ENCODE measurements at regions not wholly inside any gene's neighbourhood (a gene's known extent, or its start where the extent isn't known, plus 50 kb on each side); places are given as distances from the start of the nearest gene placed in this dataset.
"Not testable (repeated sequence)": the region's sequence is repeated elsewhere in the genome, so short reads cannot be mapped to it uniquely, and the experiment has no call there.

- Histone ChIP-seq H3K4me3 (no peak overlapping the region), H3K9me3 (no peaks in the 10 kb centered on the region), H3K36me3 (ENCODE audit: low read depth) (no peaks in the 10 kb centered on the region), H3K4me1 (ENCODE audit: low read depth) (no peaks in the 10 kb centered on the region)
- intact Hi-C loops (cut with DNase I, micrococcal nuclease), result no loop called here
- DNase-seq (peak in 2 of 3 donors; percentile 6 to 48), ATAC-seq (peak; percentile 85)
- TF ChIP-seq, protein P1, sequence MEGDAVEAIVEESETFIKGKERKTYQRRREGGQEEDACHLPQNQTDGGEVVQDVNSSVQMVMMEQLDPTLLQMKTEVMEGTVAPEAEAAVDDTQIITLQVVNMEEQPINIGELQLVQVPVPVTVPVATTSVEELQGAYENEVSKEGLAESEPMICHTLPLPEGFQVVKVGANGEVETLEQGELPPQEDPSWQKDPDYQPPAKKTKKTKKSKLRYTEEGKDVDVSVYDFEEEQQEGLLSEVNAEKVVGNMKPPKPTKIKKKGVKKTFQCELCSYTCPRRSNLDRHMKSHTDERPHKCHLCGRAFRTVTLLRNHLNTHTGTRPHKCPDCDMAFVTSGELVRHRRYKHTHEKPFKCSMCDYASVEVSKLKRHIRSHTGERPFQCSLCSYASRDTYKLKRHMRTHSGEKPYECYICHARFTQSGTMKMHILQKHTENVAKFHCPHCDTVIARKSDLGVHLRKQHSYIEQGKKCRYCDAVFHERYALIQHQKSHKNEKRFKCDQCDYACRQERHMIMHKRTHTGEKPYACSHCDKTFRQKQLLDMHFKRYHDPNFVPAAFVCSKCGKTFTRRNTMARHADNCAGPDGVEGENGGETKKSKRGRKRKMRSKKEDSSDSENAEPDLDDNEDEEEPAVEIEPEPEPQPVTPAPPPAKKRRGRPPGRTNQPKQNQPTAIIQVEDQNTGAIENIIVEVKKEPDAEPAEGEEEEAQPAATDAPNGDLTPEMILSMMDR (IDR thresholded peaks at IDR 0.05), result no peak
Measured at GRCh38 chr16:55021595-55022475, 91.2 kb downstream of the IRX5 start.

DNA sequence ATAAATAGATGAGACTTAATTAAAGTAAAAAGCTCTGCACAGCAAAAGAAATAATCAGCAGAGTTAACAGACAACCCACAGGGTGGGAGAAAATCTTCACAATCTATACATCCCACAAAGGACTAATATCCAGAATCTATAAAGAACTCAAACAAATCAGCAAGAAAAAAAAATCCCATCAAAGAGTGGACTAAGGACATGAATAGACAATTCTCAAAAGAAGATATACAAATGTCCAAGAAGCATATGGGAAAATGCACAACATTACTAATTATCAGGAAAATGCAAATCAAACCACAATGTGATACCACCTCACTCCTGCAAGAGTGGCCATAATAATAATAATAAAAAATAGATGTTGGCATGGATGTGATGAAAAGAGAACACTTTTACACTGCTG lies 96.6 kb downstream of the IRX5 start:
- intact Hi-C loops (cut with DNase I, micrococcal nuclease); H3K9me3 ChIP-seq; H3K4me3 ChIP-seq; H3K36me3 ChIP-seq (ENCODE audit: low read depth); H3K4me1 ChIP-seq (ENCODE audit: low read depth); DNase-seq; ATAC-seq: not testable (repeated sequence)

DNA sequence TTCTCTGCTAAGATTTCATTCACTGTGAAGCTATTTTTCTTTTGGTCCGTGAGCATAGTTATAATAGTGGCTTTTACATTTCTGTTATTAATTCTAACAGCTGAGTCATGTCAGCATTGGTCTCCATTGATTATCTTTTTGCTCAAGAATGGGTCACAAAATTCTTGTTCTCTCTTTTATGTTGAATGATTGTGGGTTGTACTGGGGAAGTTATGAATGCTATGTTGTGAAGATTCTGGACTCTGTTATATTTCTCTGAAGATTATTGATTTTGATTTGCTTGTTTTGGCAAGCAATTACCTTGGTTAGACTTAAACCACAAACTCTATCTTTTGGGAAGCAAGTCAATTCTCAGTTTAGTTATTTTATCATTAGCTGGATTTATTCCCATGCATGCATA lies 98.8 kb downstream of the IRX5 start:
- intact Hi-C loops (cut with DNase I, micrococcal nuclease), result no loop called here
- DNase-seq (no peak), ATAC-seq (no peak)
- no peaks in the 10 kb centered on the region for H3K9me3 ChIP-seq
- TF ChIP-seq, protein P1 (IDR thresholded peaks at IDR 0.05), result no peak
- no peak overlapping the region for H3K4me3 ChIP-seq
- H3K4me1 ChIP-seq (ENCODE audit: low read depth), result no peaks in the 10 kb centered on the region
- H3K36me3 ChIP-seq (ENCODE audit: low read depth), result no peaks in the 10 kb centered on the region

GRCh38 chr16:55030944-55031343 lies 100.3 kb downstream of the IRX5 start:
- no peak for ATAC-seq
- intact Hi-C loops (cut with DNase I, micrococcal nuclease), result no loop called here
- DNase-seq, result no peak

GRCh38 chr16:55031481-55031880 lies 100.8 kb downstream of the IRX5 start:
- DNase-seq, result no peak

More at GRCh38 chr16:55030944-55031343, 100.3 kb downstream of the IRX5 start:
- Histone ChIP-seq H3K4me1 (ENCODE audit: low read depth) (no peaks in the 10 kb centered on the region), H3K4me3 (no peak overlapping the region), H3K9me3 (no peaks in the 10 kb centered on the region), H3K36me3 (ENCODE audit: low read depth) (no peaks in the 10 kb centered on the region)
- TF ChIP-seq, protein P1 (IDR thresholded peaks at IDR 0.05), result no peak

More at GRCh38 chr16:55031481-55031880, 100.8 kb downstream of the IRX5 start:
- intact Hi-C loops (cut with DNase I, micrococcal nuclease), result no loop called here
- ATAC-seq, result no peak
- Histone ChIP-seq H3K36me3 (ENCODE audit: low read depth) (no peaks in the 10 kb centered on the region), H3K9me3 (no peaks in the 10 kb centered on the region), H3K4me1 (ENCODE audit: low read depth) (no peaks in the 10 kb centered on the region), H3K4me3 (no peak overlapping the region)
- TF ChIP-seq, protein P1 (IDR thresholded peaks at IDR 0.05), result no peak
